HK-2 (cell line): ENCODE measurements at regions not wholly inside any gene's neighbourhood (a gene's known extent, or its start where the extent isn't known, plus 50 kb on each side); places are given as distances from the start of the nearest gene placed in this dataset.
A peak's percentile ranks its signal among the peaks of the same experiment; 100 is the strongest.

ENCODE experiments used
- DNase-seq: peaks from one replicate; pipeline ENCODE4 v3.0.0-alpha.2; 2018; ENCODE audit not compliant: unreplicated experiment

DNA sequence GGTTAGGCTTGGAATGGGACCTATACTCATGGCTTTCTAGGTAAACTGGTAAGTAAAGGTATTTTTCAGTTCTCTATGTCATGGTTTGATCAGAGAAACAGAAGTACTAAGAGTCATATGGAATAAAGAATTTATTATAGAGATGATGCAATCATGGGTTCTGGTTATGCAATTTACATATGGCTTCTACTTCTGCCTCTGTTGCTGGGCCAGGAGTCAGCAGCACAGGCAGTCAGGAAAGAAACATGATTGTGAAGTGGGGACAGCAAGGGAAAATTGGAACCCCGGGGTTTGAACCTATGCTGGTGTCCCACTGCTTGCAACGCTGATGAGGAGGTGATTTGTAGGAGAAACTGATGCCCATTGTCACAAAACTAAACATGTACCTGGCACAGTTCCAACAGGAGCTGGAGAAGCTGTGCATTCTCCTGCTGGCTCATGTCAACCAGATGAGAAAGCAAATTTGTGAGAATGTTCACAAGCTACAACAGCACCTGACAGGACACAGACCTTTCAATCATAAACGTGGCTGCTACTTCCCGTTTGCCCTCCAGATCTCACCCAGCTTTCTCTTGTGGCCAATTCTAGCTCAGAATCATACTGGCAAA lies 887.1 kb downstream of the TFAP2A start:
- no peak for DNase-seq

DNA sequence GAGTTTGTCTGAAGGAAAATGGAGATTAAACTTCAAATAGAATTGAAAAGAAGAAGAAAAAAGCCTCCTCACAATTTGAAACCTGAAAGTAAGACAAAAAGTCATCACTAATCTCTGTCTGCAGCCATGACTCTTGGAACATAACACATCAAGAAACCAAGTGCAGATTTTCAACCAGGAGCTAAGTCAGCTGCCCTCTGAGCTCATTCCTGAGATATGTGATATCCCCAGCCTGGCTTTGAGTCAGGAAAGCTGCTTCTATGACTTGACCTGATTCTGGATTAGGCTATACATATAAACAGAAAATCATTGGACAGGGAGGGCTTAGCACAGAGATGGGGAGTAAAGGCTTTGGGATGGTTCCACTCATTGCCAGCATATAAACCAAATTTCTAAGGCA lies 891.4 kb downstream of the TFAP2A start:
- DNase-seq: peak; percentile 33

DNA sequence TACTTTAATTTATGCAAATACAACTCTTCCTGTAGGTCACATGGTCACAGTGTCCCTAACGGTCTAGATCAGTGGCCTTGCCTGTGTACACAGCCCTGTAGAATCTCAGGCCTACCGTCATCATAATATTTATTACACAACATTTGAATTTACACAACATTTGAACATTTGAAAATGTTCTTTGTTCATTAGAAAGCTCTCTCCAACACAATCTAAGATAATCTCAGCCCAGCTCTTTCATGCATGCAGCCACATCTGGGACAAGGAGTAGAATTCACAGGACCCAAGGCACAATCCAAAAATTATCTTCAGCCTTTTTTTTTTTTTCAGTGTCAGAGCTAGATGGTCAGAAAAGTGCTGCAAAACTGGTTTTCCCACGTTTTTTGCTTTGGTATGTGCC lies 892.8 kb downstream of the TFAP2A start:
- DNase-seq: no peak

DNA sequence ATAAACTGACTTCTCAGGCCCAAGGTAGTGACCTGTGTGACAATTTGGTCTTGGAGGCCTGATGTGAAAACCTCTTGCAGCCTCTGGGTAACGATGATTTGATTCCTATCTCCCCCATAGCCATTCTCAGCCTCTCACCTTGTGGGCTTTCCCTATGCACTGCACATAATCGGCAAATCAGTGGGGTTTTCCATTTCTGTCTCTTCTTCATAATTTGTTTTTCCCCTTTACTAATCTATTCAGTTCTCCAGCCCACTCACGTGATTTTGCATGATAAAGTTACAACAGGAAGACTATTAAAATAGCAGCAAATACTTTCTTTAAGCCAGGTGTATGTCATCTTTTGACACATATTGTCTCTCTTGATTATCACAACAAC lies 893.7 kb downstream of the TFAP2A start:
- no peak for DNase-seq

DNA sequence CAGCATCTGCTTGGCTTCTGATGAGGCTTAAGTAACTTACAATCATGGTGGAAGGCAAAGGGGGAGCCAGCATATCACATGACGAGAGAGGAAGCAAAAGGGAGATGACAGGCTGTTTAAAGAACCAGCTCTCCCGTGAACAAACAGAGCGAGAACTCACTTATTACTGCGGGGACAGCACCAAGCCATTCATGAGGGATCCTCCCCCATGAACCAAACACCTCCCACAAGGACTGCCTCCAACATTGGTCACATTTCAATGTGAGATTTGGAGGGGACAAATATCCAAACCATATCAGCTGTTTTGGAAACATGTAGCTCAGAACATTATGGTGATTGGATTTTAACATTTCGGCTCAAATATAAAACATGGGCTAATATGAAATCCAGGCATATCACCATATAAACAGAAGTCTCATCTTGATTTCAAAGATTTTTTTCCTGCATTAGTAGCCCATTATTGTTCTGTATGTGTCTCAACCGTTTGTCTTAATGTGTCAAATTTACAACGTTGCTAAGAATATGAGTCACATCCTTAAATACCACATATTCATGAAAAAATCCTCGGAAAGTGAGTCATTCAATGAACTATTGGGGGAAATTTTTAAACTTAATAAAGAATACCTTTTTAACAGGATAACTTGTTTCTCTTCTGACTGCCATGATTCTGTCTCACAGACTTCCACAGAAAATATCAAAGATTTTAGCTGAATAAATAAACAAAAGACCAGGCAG lies 894.3 kb downstream of the TFAP2A start:
- DNase-seq: peak; percentile 27

DNA sequence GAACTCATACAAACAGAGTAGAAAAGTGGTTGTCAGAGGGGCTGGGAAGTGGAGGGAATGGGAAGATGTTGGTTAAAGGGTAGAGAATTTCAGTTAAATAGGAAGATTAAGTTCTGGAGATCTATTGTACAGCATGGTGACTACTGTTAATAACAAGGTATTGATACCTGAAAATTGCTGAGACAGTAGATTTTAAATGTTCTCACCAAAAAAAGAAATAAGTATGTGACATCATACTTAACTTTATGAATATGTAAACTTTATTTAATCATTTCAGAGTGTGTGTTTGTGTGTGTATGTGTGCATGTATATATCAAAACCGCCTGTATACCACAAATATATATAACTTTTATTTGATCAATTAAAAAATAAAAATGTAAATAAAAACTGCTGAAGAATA lies 896.4 kb downstream of the TFAP2A start:
- DNase-seq: no peak

DNA sequence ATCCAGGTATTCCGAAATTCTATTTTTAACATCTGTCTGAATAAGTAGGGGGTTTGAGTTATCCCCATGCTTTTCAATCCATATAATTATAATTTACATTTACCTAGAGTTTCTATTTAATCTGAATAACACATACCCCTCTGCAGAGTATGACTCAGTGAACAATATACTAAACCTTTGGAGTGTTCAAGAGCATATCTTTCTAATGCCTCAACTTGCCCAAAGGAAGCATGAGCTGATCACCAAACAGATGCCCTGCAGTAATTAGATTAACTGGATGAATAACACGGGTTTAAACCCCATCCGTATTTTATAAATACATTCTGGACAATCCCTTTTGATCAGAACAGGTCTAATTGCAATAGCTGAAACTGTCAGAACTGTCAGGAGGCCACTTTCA lies 897.1 kb downstream of the TFAP2A start:
- no peak for DNase-seq

GRCh38 chr6:9515633-9516606 lies 899.0 kb downstream of the TFAP2A start:
- peak; percentile 80 for DNase-seq

- no peak for DNase-seq
Observed at GRCh38 chr6:9514146-9514545, 900.7 kb downstream of the TFAP2A start.

DNA sequence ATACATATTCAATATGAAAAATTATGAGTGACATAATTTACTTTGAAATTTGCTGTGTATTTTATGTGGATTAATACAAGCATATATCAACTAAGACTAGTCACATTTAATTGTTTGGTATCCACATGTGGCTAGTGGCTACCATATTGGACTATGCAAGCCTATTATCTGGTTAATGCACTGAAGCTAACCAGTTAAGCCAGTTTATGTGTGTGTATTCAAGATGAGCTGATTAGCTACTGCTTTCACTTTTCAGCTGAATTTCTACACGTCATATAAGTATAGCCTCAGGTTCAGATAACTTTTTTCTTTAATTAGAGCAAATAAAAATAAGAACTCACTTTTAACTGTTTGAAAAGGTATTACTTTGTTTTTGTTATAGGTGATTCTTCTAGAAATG lies 903.7 kb downstream of the TFAP2A start:
- no peak for DNase-seq

GRCh38 chr6:9507136-9507895 lies 907.6 kb downstream of the TFAP2A start:
- DNase-seq: no peak

DNA sequence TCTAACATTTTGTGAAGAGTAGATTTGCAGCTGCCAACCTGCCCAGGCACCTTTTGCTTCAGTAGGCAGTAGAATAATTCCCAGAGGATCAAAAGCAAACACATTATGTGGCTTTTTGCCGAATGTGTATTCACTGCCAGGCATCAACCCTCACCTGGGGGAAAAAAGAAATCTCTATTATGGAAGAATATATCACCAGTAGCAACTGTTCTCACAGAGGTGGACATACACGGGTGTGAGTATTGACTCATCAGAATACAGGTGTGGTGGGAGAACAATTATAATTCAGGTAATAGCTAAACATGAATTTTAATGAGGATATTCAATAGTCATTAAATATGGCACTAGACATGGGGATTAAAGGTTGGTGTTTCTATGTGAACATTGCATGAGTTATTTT lies 910.7 kb downstream of the TFAP2A start:
- DNase-seq: no peak

DNA sequence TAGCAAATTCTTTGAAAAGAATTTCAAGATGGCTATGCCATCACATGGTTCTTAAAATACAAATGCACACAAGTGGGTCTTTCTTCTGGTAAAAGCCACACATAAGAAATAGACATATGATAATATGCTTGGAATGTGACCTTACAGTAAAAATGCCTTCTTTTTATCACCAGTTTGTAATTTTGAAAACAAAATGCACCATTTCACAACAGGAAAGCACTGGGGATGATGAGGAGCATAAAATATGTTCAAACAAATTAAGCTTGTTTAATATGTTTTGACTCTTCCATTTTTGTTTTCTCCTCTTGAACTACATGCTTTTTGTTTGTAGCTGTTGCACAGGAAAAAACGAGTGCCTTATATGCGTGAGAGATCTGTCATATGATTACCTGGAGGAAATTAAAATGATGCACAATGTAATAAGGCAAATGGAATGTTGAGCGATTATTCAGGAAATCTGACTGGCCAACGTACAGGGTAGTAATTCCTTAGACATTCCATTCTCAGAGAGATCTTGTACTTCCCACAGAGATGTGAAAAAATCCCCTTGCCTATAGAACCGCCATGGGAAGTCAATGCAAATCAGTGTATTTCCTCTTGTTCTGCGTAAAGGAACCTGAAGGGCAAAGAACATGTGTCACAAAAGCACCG lies 911.6 kb downstream of the TFAP2A start:
- no peak for DNase-seq

DNA sequence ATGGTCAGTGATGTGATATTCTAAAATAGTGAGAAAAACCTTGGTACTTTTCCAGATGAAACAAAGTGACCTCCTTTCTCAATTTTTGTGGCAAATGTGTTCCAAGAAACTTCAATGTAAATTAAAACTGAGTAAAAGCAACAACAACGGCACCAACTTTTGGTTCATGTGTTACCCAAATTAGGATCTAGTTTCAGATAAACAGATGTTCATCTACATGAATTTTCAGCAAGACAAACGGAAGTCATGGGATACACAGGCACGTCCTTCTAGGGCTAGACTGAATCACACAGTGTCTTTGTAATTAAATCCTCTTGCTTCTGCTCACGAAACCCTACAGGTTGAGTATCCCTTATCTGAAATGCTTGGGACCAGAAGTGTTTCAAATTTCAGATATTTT lies 915.2 kb downstream of the TFAP2A start:
- no peak for DNase-seq

DNA sequence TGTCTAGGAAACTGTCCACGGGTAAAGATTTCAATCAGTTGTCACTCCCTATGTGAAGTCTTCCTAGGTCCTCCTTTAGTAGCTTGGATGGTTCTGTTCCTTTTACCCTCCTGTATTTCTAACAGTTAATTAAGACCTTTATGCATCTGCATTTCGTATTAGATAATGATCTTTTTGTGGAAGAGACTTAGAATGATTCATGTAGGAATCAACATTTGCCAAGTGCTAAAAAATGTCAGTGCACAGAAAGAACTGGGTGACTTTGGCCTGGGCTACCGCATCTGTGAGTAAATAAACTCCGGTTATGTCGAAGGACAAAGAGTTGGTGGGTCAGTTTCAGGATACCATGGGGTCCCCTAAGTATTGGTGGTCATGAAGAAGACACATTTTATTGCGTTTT lies 918.0 kb downstream of the TFAP2A start:
- DNase-seq: no peak

- DNase-seq: no peak
Observed at GRCh38 chr6:9494864-9495263, 920.0 kb downstream of the TFAP2A start.

DNA sequence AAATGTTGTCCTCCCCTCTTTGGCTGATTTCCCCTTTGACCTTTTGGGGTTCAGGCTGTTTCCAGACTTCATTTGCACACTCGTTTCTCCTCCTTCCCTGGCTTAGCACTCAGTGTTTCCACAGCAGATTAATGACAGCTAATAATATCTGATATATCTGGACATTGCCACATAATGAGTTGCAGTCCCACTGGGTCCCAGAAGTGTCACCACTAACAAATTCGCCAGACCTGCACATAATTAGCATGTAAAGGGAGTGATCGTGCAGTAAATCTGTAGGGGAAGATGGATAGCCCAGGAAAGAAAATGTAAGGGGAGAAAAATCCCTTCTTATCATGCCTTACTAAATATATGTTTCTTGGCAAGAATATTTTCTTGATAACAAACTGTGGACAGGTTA lies 922.1 kb downstream of the TFAP2A start:
- no peak for DNase-seq

GRCh38 chr6:9487128-9487527 lies 927.7 kb downstream of the TFAP2A start:
- DNase-seq: no peak

DNA sequence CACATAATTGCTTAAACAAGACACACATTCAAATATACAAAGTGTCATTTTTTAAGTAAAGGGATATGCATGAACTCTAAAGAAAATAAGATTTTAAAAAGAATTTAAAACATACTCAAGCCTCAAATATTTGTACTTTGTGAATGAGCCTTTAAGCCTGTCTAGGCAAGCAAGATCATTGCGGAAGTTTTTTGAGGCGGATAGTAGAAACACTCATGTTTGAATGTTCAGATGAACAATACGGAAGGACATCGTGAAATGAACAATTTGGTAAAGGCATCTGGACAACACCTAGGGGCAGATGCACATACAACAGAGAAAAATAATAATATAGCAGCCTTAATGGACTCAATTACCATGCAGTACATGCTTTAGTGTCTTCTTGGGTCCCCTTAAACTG lies 928.9 kb downstream of the TFAP2A start:
- no peak for DNase-seq

- DNase-seq: no peak
Observed at GRCh38 chr6:9484686-9485085, 930.2 kb downstream of the TFAP2A start.

DNA sequence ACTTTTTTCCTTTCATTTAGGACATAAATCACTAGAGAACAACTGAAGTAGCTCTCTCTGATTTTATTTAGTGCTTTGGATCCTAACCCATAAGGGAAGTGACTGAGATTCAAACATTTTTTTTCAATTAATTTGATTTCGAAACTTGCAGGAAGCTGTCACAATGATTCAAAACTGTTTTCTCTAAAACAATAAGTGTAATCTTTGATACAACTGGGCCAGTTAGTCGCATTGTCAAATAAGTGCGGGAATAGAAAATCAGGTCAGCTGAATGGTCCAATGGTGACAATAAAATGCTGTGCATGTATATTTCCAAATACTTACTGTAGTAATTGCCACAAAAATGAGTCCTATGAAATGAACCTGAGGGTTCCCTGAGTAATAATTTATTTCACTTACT lies 930.8 kb downstream of the TFAP2A start:
- DNase-seq: no peak
